CD14-positive monocyte (primary cell): ENCODE measurements at regions not wholly inside any gene's neighbourhood (a gene's known extent, or its start where the extent isn't known, plus 50 kb on each side); places are given as distances from the start of the nearest gene placed in this dataset.
A peak's percentile ranks its signal among the peaks of the same experiment; 100 is the strongest.

Experiments used
- DNase-seq, 3 donors: peaks; one replicate each; pipeline ENCODE4 v3.0.0-alpha.2; 2011 to 2022
- H2AFZ ChIP-seq: 2 replicates; pipeline ENCODE4 v1.6.0; 2012; ENCODE audit warnings: mild to moderate bottlenecking, low read depth, low read length, inconsistent platforms; ENCODE audit not compliant: insufficient read depth, poor library complexity, severe bottlenecking
- H3K27ac ChIP-seq, 2 donors: 1 replicate in 1 of 2; 2 replicates in 1 of 2; pipeline ENCODE4 v1.5.1; 2012 to 2013; ENCODE audit warnings: low read length in 2 of 2, control low read depth in 1 of 2, inconsistent platforms in 1 of 2, low read depth in 1 of 2, mild to moderate bottlenecking in 1 of 2
- H3K27me3 ChIP-seq, 2 donors: one replicate each; pipeline versions ENCODE4 v1.6.0 to v1.6.1; 2011 to 2013; ENCODE audit warnings: low read length in 2 of 2; ENCODE audit not compliant: control insufficient read depth in 2 of 2, insufficient read depth in 2 of 2
- H3K36me3 ChIP-seq, 2 donors: replicated peaks in 1 of 2; 1 replicate in 1 of 2; 2 replicates in 1 of 2; pipeline versions ENCODE4 v1.5.1 to v1.6.1; 2012 to 2013; ENCODE audit warnings: low read length in 2 of 2, control low read depth in 1 of 2, inconsistent platforms in 1 of 2, mild to moderate bottlenecking in 1 of 2; ENCODE audit not compliant: insufficient read depth in 2 of 2, control insufficient read depth in 1 of 2
- H3K4me1 ChIP-seq, 2 donors: 1 replicate in 1 of 2; 2 replicates in 1 of 2; pipeline versions ENCODE4 v1.5.1 to v1.6.1; 2012 to 2013; ENCODE audit warnings: low read length in 2 of 2, control low read depth in 1 of 2, inconsistent platforms in 1 of 2, mild to moderate bottlenecking in 1 of 2, moderate library complexity in 1 of 2; ENCODE audit not compliant: insufficient read depth in 2 of 2, control insufficient read depth in 1 of 2
- H3K4me2 ChIP-seq: replicated peaks from 2 replicates; pipeline ENCODE3; 2012; ENCODE audit warnings: low read length, moderate library complexity, mild to moderate bottlenecking; ENCODE audit not compliant: poor library complexity, severe bottlenecking; ENCODE audit errors: extremely low read depth
- H3K4me3 ChIP-seq, 3 experiments: fragments of 200-600 bp in 1 of 3; sonication (generic) in 1 of 3; replicated peaks in 1 of 3; 1 replicate in 2 of 3; 2 replicates in 1 of 3; pipeline ENCODE4 v1.5.1; 2011 to 2013; ENCODE audit warnings: low read length in 3 of 3, mild to moderate bottlenecking in 3 of 3, control low read depth in 2 of 3, low read depth in 2 of 3, inconsistent platforms in 1 of 3, moderate library complexity in 1 of 3
- H3K79me2 ChIP-seq: 2 replicates; pipeline ENCODE4 v1.6.0; 2012; ENCODE audit warnings: mild to moderate bottlenecking, control low read depth, inconsistent platforms, low read length, moderate library complexity; ENCODE audit not compliant: insufficient read depth
- H3K9ac ChIP-seq: 2 replicates; pipeline ENCODE4 v1.6.0; 2017; ENCODE audit warnings: low read length, mild to moderate bottlenecking; ENCODE audit not compliant: insufficient read depth, poor library complexity, severe bottlenecking
- H3K9me3 ChIP-seq, 2 donors: replicated peaks in 1 of 2; 1 replicate in 1 of 2; 2 replicates in 1 of 2; pipeline versions ENCODE4 v1.5.1 to v1.6.1; 2012 to 2013; ENCODE audit warnings: low read length in 2 of 2, control low read depth in 1 of 2; ENCODE audit not compliant: control insufficient read depth in 1 of 2, insufficient read depth in 1 of 2
- H4K20me1 ChIP-seq: 2 replicates; pipeline ENCODE4 v1.6.0; 2012; ENCODE audit warnings: mild to moderate bottlenecking, low read length, control low read depth, moderate library complexity; ENCODE audit not compliant: insufficient read depth
- H3K27ac Mint-ChIP-seq, 7 donors: one replicate each; pipeline ENCODE4 v1.8.0; 2020; ENCODE audit warnings: mild to moderate bottlenecking in 7 of 7, mixed read lengths in 7 of 7, moderate library complexity in 6 of 7, inconsistent platforms in 2 of 7
- H3K27me3 Mint-ChIP-seq, 3 donors: one replicate each; pipeline ENCODE4 v1.8.0; 2021 to 2022; ENCODE audit warnings: low read depth in 3 of 3, mild to moderate bottlenecking in 3 of 3, mixed read lengths in 3 of 3, moderate library complexity in 3 of 3, inconsistent platforms in 1 of 3
- H3K36me3 Mint-ChIP-seq, 2 donors: one replicate each; pipeline ENCODE4 v1.8.0; 2020; ENCODE audit warnings: mixed read lengths in 2 of 2, inconsistent platforms in 1 of 2, mild to moderate bottlenecking in 1 of 2
- H3K4me1 Mint-ChIP-seq: one replicate; pipeline ENCODE4 v1.8.0; 2020; ENCODE audit warnings: mild to moderate bottlenecking, mixed read lengths
- H3K4me3 Mint-ChIP-seq, 2 donors: one replicate each; pipeline ENCODE4 v1.8.0; 2020; ENCODE audit warnings: mild to moderate bottlenecking in 2 of 2, mixed read lengths in 2 of 2, moderate library complexity in 1 of 2
- H3K9me3 Mint-ChIP-seq, 7 donors: one replicate each; pipeline ENCODE4 v1.8.0; 2020 to 2022; ENCODE audit warnings: mixed read lengths in 7 of 7, mild to moderate bottlenecking in 6 of 7, moderate library complexity in 6 of 7, inconsistent platforms in 2 of 7
- CTCF ChIP-seq: fragments of 200-600 bp; IDR thresholded peaks from one replicate; pipeline ENCODE4 v1.8.0; 2022; ENCODE audit warnings: antibody characterized with exemption, mild to moderate bottlenecking
- WGBS: methylation state at CpG from one replicate; pipeline ENCODE4 v1.1.5; 2013; ENCODE audit warnings: missing lambda C conversion rate; ENCODE audit not compliant: insufficient coverage; 5-methylcytosine and 5-hydroxymethylcytosine counted together
- intact Hi-C, 2 donors: fragments of 100-400 bp; cut with micrococcal nuclease; formaldehyde crosslinking; loops; one replicate each; pipeline versions ENCODE4 v1.15.0 to v1.15.1; 2023

- no peaks in the 10 kb centered on the region for H4K20me1 ChIP-seq
- peaks cover 0 to 6% (median 5%) of the 10 kb centered on the region in 3 donors for H3K27me3 Mint-ChIP-seq
- 60% methylated on average over 2 of the region's 5 CpGs for WGBS
Measured at GRCh38 chr20:50363027-50363426, 147.2 kb upstream of the PTPN1 start.

GRCh38 chr20:50363479-50363878 is 146.7 kb upstream of the PTPN1 start:
- no peak overlapping the region for H3K27ac ChIP-seq
- Mint-ChIP-seq H3K27me3 (peaks cover 0 to 5% (median 3%) of the 10 kb centered on the region in 3 donors), H3K36me3 (peaks cover 0 to 2% of the 10 kb centered on the region in 2 donors), H3K4me3 (peak overlapping the region in 1 of 2 donors; percentile 24), H3K4me1 (peaks cover 19% of the 10 kb centered on the region), H3K27ac (peak overlapping the region in 1 of 7 donors; percentile 15), H3K9me3 (peaks cover 0 to 6% (median 0%) of the 10 kb centered on the region in 7 donors)
- intact Hi-C loops = no loop called here
- no peak overlapping the region for H3K9ac ChIP-seq
- no peak for TF ChIP-seq CTCF
- H3K79me2 ChIP-seq = no peaks in the 10 kb centered on the region
- no peaks in the 10 kb centered on the region for H3K27me3 ChIP-seq
- WGBS = 95% methylated on average over 5 of the region's 5 CpGs
- H3K4me1 ChIP-seq = peaks cover 9 to 16% of the 10 kb centered on the region in 2 donors
- no peak overlapping the region for H3K4me3 ChIP-seq
- no peaks in the 10 kb centered on the region for H3K36me3 ChIP-seq
- H3K4me2 ChIP-seq = no peak overlapping the region
- no peak for DNase-seq
- H2AFZ ChIP-seq = no peak overlapping the region
- H4K20me1 ChIP-seq = no peaks in the 10 kb centered on the region
- H3K9me3 ChIP-seq = peaks cover 0 to 3% of the 10 kb centered on the region in 2 donors

More at GRCh38 chr20:50363027-50363426, 147.2 kb upstream of the PTPN1 start:
- Histone ChIP-seq H3K27ac (no peak overlapping the region), H3K79me2 (no peaks in the 10 kb centered on the region), H3K27me3 (no peaks in the 10 kb centered on the region), H3K4me1 (peaks cover 9 to 16% of the 10 kb centered on the region in 2 donors), H3K36me3 (no peaks in the 10 kb centered on the region), H3K9ac (no peak overlapping the region), H3K4me3 (no peak overlapping the region), H3K9me3 (peaks cover 0 to 3% of the 10 kb centered on the region in 2 donors), H2AFZ (no peak overlapping the region), H3K4me2 (no peak overlapping the region)
- Mint-ChIP-seq H3K9me3 (peaks cover 0 to 6% (median 0%) of the 10 kb centered on the region in 7 donors), H3K27ac (no peak overlapping the region), H3K4me3 (no peak overlapping the region), H3K36me3 (no peaks in the 10 kb centered on the region), H3K4me1 (peaks cover 20% of the 10 kb centered on the region)
- DNase-seq = no peak
- no peak for TF ChIP-seq CTCF
- intact Hi-C loops = no loop called here
